Inferior parietal cortex (tissue), 1 donor: ENCODE measurements at regions not wholly inside any gene's neighbourhood (a gene's known extent, or its start where the extent isn't known, plus 50 kb on each side); places are given as distances from the start of the nearest gene placed in this dataset.

Experiments used
- DNase-seq: peaks from one replicate; pipeline ENCODE4 v3.0.0-alpha.2; 2016; ENCODE audit errors: extremely low spot score

GRCh38 chr5:174589011-174589410, 135.4 kb upstream of the MSX2 start:
- no peak for DNase-seq

GRCh38 chr5:174589599-174589998, 134.8 kb upstream of the MSX2 start:
- DNase-seq, result no peak

DNA sequence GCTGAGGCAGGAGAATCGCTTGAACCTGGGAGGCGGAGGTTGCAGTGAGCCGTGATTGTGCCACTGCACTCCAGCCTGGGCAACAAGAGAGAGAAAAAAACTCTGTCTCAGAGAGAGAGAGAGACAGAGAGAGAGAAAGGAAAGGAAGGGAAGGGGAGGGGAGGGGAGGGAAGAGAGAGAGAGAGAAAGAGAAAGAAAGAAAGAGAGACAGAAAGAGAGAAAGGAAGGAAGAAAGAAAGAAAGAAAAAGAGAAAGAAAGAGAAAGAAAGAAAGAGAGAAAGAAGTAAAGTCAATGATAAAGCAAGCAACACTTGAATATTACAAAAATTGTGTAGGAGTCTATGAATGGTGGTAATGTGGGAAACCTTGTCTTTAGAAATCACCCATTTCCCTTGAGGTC, 133.6 kb upstream of the MSX2 start:
- no peak for DNase-seq

- DNase-seq, result no peak
Observed at GRCh38 chr5:174596429-174596828, 128.0 kb upstream of the MSX2 start.

DNA sequence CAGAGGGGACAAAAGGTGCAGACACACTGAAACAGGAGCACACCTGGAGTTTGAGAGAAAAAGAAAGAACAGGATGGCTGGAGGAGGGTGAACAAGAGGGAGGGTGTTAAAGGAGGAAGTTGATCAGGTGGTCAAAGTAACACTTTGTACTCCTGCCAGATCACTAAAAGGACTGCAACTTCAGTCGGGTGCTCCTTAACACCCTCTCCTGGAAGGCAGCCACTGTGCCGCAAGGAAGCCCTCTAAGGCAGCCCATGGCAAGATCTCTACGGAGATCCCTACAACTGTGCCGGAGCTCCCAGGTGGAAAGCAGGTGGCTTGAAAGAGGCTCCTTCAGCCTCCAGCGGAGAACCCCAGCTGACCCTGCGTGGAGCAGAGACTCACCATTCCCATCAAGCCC, 124.4 kb upstream of the MSX2 start:
- DNase-seq, result no peak

GRCh38 chr5:174601946-174602345, 122.4 kb upstream of the MSX2 start:
- no peak for DNase-seq

- no peak for DNase-seq
Observed at GRCh38 chr5:174606153-174606552, 118.2 kb upstream of the MSX2 start.

- DNase-seq, result no peak
Observed at GRCh38 chr5:174606646-174607045, 117.7 kb upstream of the MSX2 start.

- no peak for DNase-seq
Observed at GRCh38 chr5:174607205-174607604, 117.2 kb upstream of the MSX2 start.

GRCh38 chr5:174607916-174608315, 116.5 kb upstream of the MSX2 start:
- DNase-seq, result no peak

GRCh38 chr5:174608631-174609097, 115.7 kb upstream of the MSX2 start:
- no peak for DNase-seq

DNA sequence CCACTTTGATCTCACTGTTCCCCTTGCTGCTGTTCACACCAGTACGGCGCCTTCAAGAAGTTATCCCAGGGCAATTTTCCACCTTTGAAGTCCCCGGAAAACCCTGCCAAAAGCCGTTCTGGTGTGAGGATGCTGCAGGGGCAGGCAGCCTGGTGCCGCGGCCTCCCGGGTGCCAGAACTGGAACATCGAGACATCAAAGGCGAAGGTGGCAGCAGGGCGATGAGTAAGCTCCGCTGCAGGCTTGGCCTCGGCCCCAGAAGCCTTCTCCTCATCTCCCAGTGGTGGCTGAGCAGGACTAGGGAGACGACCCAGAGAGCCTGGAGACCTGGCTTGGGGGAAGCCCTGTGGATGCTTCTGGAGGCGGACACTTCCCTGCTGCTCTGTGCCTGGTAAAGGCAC, 115.3 kb upstream of the MSX2 start:
- DNase-seq, result no peak

DNA sequence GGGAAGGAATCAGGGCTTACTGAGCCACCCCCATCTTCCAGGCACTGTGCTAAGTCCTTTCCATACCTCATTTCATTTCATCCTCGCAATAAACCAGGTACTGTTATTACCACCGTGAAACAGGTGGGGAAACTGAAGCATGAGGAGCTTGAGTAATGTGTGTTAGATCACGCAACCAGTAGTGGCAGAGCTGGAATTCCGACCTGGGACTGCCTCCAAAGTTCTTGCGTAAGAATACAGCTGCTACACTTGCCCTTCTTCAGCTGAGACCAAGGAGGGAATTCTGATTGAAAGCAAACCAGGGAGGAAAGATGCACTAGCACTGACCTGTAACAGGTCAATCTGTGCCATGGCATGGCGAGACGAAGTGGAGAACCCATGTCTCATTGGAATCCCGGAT, 113.4 kb upstream of the MSX2 start:
- no peak for DNase-seq

GRCh38 chr5:174612686-174613085, 111.7 kb upstream of the MSX2 start:
- DNase-seq, result no peak

- no peak for DNase-seq
Observed at GRCh38 chr5:174614500-174615135, 109.8 kb upstream of the MSX2 start.

- DNase-seq, result no peak
Observed at GRCh38 chr5:174616036-174616435, 108.3 kb upstream of the MSX2 start.

- DNase-seq, result no peak
Observed at GRCh38 chr5:174617285-174617684, 107.1 kb upstream of the MSX2 start.

GRCh38 chr5:174617910-174618309, 106.5 kb upstream of the MSX2 start:
- no peak for DNase-seq

- no peak for DNase-seq
Observed at GRCh38 chr5:174618589-174618988, 105.8 kb upstream of the MSX2 start.

DNA sequence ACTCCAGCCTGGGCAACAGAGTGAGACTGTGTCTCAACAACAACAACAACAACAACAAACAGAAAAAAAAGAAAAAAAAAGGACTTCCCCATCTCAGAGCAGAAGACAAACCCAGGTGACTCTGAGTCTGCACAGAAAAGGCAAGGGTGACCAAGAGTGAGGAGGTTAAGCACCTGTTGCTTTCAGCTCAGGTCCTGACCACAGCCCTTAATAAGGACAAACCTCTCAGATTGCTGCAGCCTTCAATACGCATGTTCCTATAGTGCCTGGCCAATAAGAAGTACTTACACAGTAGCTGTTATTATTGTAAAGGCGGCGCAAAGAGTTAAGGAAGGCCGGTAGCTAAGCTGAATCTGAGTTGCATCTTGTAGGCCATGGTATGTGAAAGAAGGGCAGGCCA, 102.3 kb upstream of the MSX2 start:
- no peak for DNase-seq

GRCh38 chr5:174623018-174623417, 101.4 kb upstream of the MSX2 start:
- no peak for DNase-seq

DNA sequence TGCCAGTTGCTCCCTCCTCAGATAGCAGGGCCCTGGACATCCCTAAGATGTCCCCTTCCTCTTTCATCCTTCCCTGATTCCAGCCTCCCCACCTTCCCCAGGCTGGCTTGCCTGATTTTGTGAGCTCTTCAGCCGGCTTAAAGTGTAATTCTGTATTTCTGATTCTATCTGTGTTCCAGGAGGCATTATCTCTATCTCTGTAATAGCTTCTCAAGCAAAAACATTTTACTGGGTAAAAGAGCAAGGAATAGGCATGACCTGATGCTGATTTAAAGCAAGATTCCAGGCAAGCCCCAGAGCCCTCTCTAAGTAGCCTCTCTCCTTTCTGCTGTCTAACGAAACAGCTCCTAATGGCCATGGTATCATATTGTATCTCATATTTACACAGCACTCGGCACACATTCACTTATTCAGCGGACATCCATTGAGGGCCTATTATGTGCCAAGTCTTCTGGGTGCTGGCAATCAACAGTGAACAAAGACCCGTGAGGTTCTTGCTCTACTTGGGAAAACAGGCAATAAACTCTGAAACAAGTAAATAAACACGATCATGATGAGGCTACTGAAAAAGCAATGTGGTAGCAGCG, 100.9 kb upstream of the MSX2 start:
- no peak for DNase-seq

GRCh38 chr5:174624733-174625522, 99.5 kb upstream of the MSX2 start:
- no peak for DNase-seq
